ENCODE measurements at regions not wholly inside any gene's neighbourhood (a gene's known extent, or its start where the extent isn't known, plus 50 kb on each side); places are given as distances from the start of the nearest gene placed in this dataset.

DNA sequence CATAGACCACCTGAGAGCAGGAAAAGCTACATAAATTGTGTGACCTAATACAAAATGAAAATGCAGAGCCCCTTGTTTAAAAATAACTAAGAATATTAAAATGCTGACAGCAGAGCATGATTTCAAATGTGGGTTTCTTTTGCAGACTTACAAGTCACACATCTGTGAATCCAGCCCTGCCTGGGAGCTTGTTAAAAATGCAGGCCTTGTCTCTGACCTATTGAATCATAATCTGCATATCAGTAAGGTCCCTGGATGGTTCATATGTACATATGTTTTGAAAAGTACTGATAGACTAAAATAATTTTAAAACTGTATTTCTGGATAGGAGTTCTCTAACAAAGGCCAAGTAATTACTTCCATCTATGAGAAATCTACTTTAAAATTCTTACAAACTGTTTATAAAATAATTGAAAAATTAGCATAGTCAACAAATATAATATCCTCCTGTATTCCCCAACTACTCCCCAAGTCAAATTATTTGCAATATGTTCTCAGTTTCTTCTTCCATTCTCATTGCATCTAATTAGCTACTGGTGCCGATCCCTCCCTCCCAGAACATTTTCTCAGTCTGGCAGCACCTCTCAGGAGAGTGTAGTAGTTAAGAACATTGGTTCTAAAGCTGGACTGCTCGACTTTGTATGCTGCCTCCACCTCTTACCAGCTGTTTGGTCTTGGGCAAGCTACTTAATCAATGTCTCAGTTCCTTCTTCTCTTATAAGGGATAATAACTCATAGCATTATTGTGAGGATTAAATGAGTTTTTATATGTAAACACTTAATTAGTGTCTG is 1040.4 kb upstream of the CDH2 start (continued):
- TF ChIP-seq TAF7 (optimal IDR thresholded peaks at IDR 0.05; ENCODE audit: borderline replicate concordance, low read depth, low read length) = no peak
- TF ChIP-seq NANOG (IDR thresholded peaks at IDR 0.05; ENCODE audit: insufficient read depth, low read depth, low read length, poor library complexity, severe bottlenecking) = no peak
- no peak for TF ChIP-seq JUND (IDR thresholded peaks at IDR 0.05; ENCODE audit: low read length)
- no peak for TF ChIP-seq SP1 (IDR thresholded peaks at IDR 0.05; ENCODE audit: low read depth, low read length)
- no peak for TF ChIP-seq SAP30 (IDR thresholded peaks at IDR 0.05; ENCODE audit: insufficient read depth, insufficient replicate concordance, low read length)
- no peak for TF ChIP-seq CBX8 (IDR thresholded peaks at IDR 0.05; ENCODE audit: borderline replicate concordance, low read depth, low read length)
- no peak for TF ChIP-seq POLR2A (IDR thresholded peaks at IDR 0.05; ENCODE audit: control extremely low read depth in 1 of 2, low read depth in 2 of 2, low read length in 2 of 2)
